HG03139 (cell line): ENCODE measurements at regions not wholly inside any gene's neighbourhood (a gene's known extent, or its start where the extent isn't known, plus 50 kb on each side); places are given as distances from the start of the nearest gene placed in this dataset.
"Not testable (repeated sequence)": the region's sequence is repeated elsewhere in the genome, so short reads cannot be mapped to it uniquely, and the experiment has no call there.

Experiments
- ATAC-seq: cut with Tn5 transposase; IDR thresholded peaks from one replicate; pipeline ENCODE4 v1.9.1; 2021; ENCODE audit not compliant: unreplicated experiment

GRCh38 chr16:87161822-87162676, 155.1 kb downstream of the C16orf95 start:
- ATAC-seq = no peak

GRCh38 chr16:87162799-87163198, 154.4 kb downstream of the C16orf95 start:
- not testable (repeated sequence) for ATAC-seq

DNA sequence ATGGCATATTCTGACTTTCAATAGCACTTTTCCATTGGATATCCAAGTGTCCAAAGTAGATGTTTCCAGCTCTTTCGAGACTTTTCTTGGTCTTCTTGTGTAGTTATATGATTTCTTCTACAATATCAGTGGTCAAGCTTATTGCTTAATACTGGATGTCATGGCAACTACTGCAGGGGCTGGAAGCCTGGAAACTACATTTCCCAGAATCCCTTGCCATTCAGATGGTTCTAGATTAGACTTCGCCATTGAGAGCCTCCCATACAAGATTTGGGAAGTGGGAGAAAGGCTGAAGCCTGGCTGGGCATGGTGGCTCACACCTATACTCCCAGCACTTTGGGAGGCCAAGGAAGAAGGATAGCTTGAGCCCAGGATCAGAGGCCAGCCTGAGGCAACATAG, 153.6 kb downstream of the C16orf95 start:
- no peak for ATAC-seq

- ATAC-seq = no peak
These were observed 152.0 kb downstream of the C16orf95 start for GRCh38 chr16:87165151-87165550.

- no peak for ATAC-seq
These were observed 151.3 kb downstream of the C16orf95 start for GRCh38 chr16:87165885-87166284.

DNA sequence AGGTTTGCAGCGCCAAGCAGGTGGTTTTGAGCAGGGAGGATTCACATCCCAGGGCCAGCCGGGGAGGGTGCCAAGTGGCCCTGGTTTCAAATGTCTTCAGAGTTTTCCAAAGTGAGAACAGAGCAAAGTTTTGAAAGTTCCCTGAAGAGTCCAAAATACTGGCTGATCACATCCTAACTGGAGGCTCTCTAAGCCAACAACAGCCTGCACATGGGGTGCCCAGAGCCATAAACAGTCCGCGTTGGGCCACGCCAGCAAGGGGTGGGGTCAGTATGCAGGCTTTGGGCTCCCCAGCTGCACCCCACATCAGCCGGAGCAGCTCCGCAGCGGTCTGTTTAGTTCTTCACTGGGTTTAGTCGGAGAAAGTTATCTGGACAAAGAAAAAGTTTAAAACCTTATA, 150.9 kb downstream of the C16orf95 start:
- ATAC-seq = no peak

DNA sequence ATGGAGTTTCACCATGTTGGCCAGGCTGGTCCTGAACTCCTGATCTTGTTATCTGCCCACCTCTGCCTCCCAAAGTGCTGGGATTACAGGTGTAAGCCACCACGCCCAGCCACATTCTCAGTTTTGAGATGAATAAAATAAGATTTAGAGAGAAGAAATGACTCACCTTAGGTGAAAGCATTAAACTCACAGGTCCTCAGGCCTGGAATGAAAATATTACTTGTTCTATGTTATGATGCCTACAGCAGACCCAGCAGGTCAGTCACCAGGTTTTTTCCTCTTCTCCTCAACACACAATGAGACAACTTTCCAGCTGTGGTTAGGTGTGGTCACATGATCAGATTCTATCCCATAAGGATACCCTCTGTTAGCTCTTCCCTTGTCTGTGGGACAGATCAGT, 150.3 kb downstream of the C16orf95 start:
- no peak for ATAC-seq

GRCh38 chr16:87169509-87169995, 147.6 kb downstream of the C16orf95 start:
- ATAC-seq = no peak

GRCh38 chr16:87170310-87170709, 146.9 kb downstream of the C16orf95 start:
- no peak for ATAC-seq

DNA sequence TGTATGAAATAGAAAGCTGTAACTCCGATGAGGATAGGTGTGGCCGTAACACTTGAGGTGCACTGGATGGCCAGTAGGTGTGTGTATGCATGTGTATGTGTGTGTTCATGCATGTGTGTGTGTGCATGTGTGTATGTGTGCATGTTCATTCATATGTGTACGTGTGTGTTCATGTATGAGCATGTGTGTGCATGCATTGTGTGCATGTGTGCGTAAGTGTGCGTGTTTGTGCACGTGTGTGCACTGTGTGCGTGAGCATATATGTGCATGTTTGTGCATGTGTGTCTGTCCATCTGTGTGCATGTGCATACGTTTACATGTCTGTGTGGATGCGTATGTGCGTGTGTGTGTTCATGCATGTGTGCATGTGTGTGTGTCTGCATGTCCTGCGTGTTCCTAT, 145.5 kb downstream of the C16orf95 start:
- ATAC-seq = no peak

DNA sequence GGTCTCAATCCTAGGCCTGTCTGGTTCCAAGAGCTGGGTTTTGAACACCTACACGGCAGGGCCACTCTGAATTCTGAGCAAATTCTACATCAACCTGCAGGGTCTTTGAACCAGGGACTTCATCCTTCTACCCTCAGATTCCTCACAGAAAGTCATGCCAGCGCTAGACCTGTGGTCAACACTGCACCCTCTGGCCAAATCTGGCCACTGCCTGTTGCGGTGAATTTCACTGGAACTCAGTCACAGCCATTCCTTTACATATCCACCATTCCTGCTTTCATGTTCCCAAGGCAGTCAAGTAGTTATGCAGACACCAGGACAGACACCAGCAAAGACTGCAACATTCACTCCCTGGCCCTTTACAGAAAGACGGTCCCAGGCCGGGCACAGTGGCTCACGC, 144.6 kb downstream of the C16orf95 start:
- ATAC-seq = no peak

GRCh38 chr16:87173294-87173893, 143.8 kb downstream of the C16orf95 start:
- no peak for ATAC-seq

- no peak for ATAC-seq
These were observed 143.1 kb downstream of the C16orf95 start for GRCh38 chr16:87174061-87174460.

DNA sequence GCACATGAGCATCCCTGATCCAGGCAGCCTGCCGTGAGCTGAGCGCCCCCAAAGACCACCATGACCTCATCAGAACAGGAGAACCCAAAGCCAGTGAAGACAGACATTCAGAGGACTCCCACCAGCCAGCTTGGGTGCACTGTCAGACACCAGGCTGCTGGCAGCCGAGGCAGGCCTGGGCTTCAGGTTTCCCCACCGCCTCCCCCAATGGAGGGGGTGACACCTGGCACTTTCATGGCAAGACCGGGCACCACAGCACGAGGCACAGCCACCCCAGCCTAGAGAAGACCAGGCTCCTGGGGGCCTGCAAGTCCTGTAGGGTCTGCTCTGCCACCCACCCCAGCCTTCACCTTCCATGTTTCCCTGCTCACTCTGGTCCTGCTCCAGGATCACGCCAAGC, 140.5 kb downstream of the C16orf95 start:
- no peak for ATAC-seq

- ATAC-seq = no peak
These were observed 139.5 kb downstream of the C16orf95 start for GRCh38 chr16:87177673-87178072.

- ATAC-seq = no peak
These were observed 138.9 kb downstream of the C16orf95 start for GRCh38 chr16:87178177-87178863.

- no peak for ATAC-seq
These were observed 138.2 kb downstream of the C16orf95 start for GRCh38 chr16:87178977-87179376.

DNA sequence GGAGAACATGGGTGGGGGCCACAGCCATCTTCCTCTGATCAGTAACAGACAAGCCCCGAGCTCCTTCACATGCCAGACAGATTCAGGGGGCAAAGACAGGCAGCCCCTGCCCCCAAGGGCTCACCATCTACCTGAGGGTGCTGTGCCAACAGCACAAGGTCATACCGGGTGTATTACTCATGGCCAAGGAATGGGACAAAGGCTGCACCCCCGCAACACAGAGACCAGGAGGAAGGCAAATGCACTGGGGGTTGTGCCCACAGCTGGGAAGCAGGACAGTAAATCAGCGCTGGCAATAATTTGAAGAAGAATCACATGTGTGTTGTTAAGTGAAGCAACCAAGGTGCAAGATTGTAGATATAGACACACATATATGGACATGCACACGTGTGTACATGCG, 137.1 kb downstream of the C16orf95 start:
- no peak for ATAC-seq

DNA sequence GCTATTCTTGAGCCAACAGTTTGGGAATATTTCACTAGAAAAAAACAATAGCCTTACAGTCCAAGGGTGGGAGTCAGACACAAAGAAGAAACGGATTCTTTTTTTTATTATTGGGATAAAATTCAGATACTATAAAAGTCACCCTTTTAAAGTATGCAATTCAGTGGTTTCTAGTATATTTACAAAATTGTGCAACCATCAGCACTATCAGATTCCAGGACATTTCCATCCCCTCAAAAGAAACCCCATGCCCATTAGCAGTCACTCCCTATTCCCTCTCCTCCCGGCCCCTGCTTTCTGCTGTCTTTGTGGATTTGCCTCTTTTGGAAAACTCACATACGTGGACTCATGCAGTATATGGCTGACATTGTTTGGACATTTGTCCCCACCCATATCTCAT, 134.4 kb downstream of the C16orf95 start:
- ATAC-seq = no peak

- no peak for ATAC-seq
These were observed 133.5 kb downstream of the C16orf95 start for GRCh38 chr16:87183647-87184046.

DNA sequence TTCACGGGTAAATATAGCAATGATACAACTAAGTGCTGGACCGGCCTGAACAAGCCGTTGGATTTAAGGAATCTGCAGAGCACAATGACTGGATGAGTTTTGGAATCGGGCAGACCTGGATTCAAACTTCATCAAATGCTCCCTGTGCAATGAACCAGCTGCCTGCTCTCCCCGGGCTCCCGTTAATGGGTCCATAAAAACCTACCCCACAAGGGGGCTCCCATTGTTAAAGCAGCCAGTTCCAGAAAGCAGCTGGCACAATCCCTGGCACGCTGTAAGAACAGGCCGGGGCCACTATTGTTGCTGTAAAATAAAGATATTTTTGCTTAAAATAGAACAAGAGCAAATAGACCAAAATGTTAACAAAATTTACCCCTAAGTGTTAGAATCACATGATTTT, 131.9 kb downstream of the C16orf95 start:
- no peak for ATAC-seq

- no peak for ATAC-seq
These were observed 131.2 kb downstream of the C16orf95 start for GRCh38 chr16:87185983-87186382.
